ENCODE measurements at regions not wholly inside any gene's neighbourhood (a gene's known extent, or its start where the extent isn't known, plus 50 kb on each side); places are given as distances from the start of the nearest gene placed in this dataset.

GRCh38 chr5:166369807-166370206 is 1921.6 kb upstream of the WWC1 start (continued):
- no peak for TF ChIP-seq ZBTB4 (CRISPR knock-in tag; IDR thresholded peaks at IDR 0.05)

- Histone ChIP-seq H3K27me3 (replicated peaks in 1 of 2; ENCODE audit: control insufficient read depth in 2 of 2, insufficient read depth in 2 of 2, low read length in 1 of 2) (no peaks in the 10 kb centered on the region), H3K9ac (ENCODE audit: control insufficient read depth, insufficient read depth, low read length) (no peak overlapping the region), H3K4me2 (ENCODE audit: control insufficient read depth, insufficient read depth) (no peak overlapping the region), H2AFZ (ENCODE audit: control insufficient read depth, low read depth, low read length) (no peak overlapping the region), H3K4me3 (no peak overlapping the region), H3K4me1 (ENCODE audit: control insufficient read depth, insufficient read depth, low read length) (no peaks in the 10 kb centered on the region), H3K36me3 (ENCODE audit: control insufficient read depth in 2 of 2, insufficient read depth in 2 of 2, low read length in 1 of 2) (no peaks in the 10 kb centered on the region), H3K27ac (ENCODE audit: control insufficient read depth, insufficient read depth) (no peak overlapping the region), H3K79me2 (ENCODE audit: control insufficient read depth, insufficient read depth, low read length) (no peaks in the 10 kb centered on the region), H4K20me1 (ENCODE audit: control insufficient read depth, insufficient read depth) (no peaks in the 10 kb centered on the region), H3K9me3 (replicated peaks; ENCODE audit: control insufficient read depth, insufficient read depth, low read length) (no peaks in the 10 kb centered on the region)
- ChIA-PET SMC1A (ENCODE audit: uncharacterized antibody, unreplicated experiment) (no interaction called here), POLR2A (no interaction called here), RAD21 (ENCODE audit: unreplicated experiment) (no interaction called here), CTCF (no interaction called here)
- no peak for ATAC-seq
- TF ChIP-seq SUZ12 (IDR thresholded peaks at IDR 0.05; ENCODE audit: unreplicated experiment), result no peak
- TF ChIP-seq RBBP5 (conservative IDR thresholded peaks at IDR 0.05), result no peak
- no peak for TF ChIP-seq JUNB (IDR thresholded peaks at IDR 0.05)
- TF ChIP-seq NRF1 (conservative IDR thresholded peaks at IDR 0.05; ENCODE audit: low read depth, low read length), result no peak
- no peak for TF ChIP-seq WRNIP1 (IDR thresholded peaks at IDR 0.05; ENCODE audit: borderline replicate concordance, low read depth, low read length)
- TF ChIP-seq POLR2AphosphoS5 (IDR thresholded peaks at IDR 0.05; ENCODE audit: low read length), result no peak
- TF ChIP-seq ATF3 (IDR thresholded peaks at IDR 0.05; ENCODE audit: borderline replicate concordance, extremely low read depth, low read depth, low read length), result no peak
- TF ChIP-seq ZBTB33 (IDR thresholded peaks at IDR 0.05), result no peak
- no peak for TF ChIP-seq SUPT20H (IDR thresholded peaks at IDR 0.05; ENCODE audit: borderline replicate concordance, control insufficient read depth, low read depth, low read length)
- TF ChIP-seq NFYB (IDR thresholded peaks at IDR 0.05; ENCODE audit: insufficient read depth, low read depth, low read length), result no peak
- TF ChIP-seq BCL11A (IDR thresholded peaks at IDR 0.05; ENCODE audit: low read depth, low read length), result no peak
- no peak for TF ChIP-seq KLF5 (IDR thresholded peaks at IDR 0.05; ENCODE audit: partially characterized antibody)
- DNase-seq (ENCODE audit: low read depth, low spot score), result no peak
- no TSS peak for BruUV-seq (replicated peaks)
- 43% methylated on average over 6 of the region's 6 CpGs for WGBS (ENCODE audit: insufficient coverage, insufficient replicate concordance, low lambda C conversion rate, missing lambda C conversion rate)
- FAIRE-seq, result no peak
- in situ Hi-C loops (cut with MboI) (no loop called here), intact Hi-C loops (cut with micrococcal nuclease; ENCODE audit: unreplicated experiment) (no loop called here)
These were observed 1920.3 kb upstream of the WWC1 start for GRCh38 chr5:166370928-166371690.

All from GM12878 (cell line).